Mesodermal cell (in vitro differentiated cells): ENCODE measurements at regions not wholly inside any gene's neighbourhood (a gene's known extent, or its start where the extent isn't known, plus 50 kb on each side); places are given as distances from the start of the nearest gene placed in this dataset.

Source experiments
- H3K27ac ChIP-seq: 2 replicates; pipeline ENCODE4 v1.7.0; 2013; ENCODE audit warnings: mild to moderate bottlenecking, low read depth, low read length, moderate library complexity; ENCODE audit not compliant: severe bottlenecking
- H3K36me3 ChIP-seq: 2 replicates; pipeline ENCODE4 v1.7.1; 2013; ENCODE audit warnings: mild to moderate bottlenecking, low read length, moderate library complexity; ENCODE audit not compliant: control insufficient read depth, insufficient read depth
- H3K4me1 ChIP-seq: one replicate; pipeline ENCODE4 v1.7.1; 2013; ENCODE audit warnings: mild to moderate bottlenecking, low read length; ENCODE audit not compliant: insufficient read depth, control insufficient read depth, poor library complexity, severe bottlenecking
- H3K4me3 ChIP-seq: 2 replicates; pipeline ENCODE4 v1.7.0; 2013; ENCODE audit warnings: low read length, control low read depth, mild to moderate bottlenecking; ENCODE audit not compliant: insufficient read depth, poor library complexity, severe bottlenecking; ENCODE audit errors: extremely low read depth
- H3K9me3 ChIP-seq: 2 replicates; pipeline ENCODE4 v1.7.1; 2013; ENCODE audit warnings: mild to moderate bottlenecking, low read length, moderate library complexity; ENCODE audit not compliant: control insufficient read depth
- whole genome bisulfite sequencing, 2 experiments: methylation state at CpG; one replicate each; pipeline ENCODE4 v1.1.5; 2013; ENCODE audit warnings: missing lambda C conversion rate in 2 of 2; ENCODE audit not compliant: insufficient coverage in 2 of 2; 5-methylcytosine and 5-hydroxymethylcytosine counted together

- Histone ChIP-seq H3K9me3 (no peaks in the 10 kb centered on the region), H3K4me3 (no peak overlapping the region), H3K36me3 (no peaks in the 10 kb centered on the region), H3K27ac (no peak overlapping the region), H3K4me1 (peaks cover 19% of the 10 kb centered on the region)
- 89 to 100% methylated on average over 1 to 2 of the region's 4 CpGs for WGBS, 2 experiments
These were observed 491.6 kb upstream of the NECTIN3 start for GRCh38 chr3:110579840-110580550.

- H3K4me1 ChIP-seq: peaks cover 15% of the 10 kb centered on the region
- no peak overlapping the region for H3K27ac ChIP-seq
- H3K36me3 ChIP-seq: no peaks in the 10 kb centered on the region
- no peak overlapping the region for H3K4me3 ChIP-seq
- no peaks in the 10 kb centered on the region for H3K9me3 ChIP-seq
- WGBS, 2 experiments: 0% methylated on average over 1 of the region's 3 CpGs; no CpG with 5 or more reads in 1 of the 2 experiments
These were observed 488.2 kb upstream of the NECTIN3 start for GRCh38 chr3:110583373-110583935.

- WGBS, 2 experiments: 95% methylated on average over 2 of the region's 3 CpGs; no CpG with 5 or more reads in 1 of the 2 experiments
- H3K27ac ChIP-seq: no peak overlapping the region
- no peaks in the 10 kb centered on the region for H3K4me1 ChIP-seq
- H3K4me3 ChIP-seq: no peak overlapping the region
- H3K36me3 ChIP-seq: no peaks in the 10 kb centered on the region
- no peaks in the 10 kb centered on the region for H3K9me3 ChIP-seq
These were observed 482.7 kb upstream of the NECTIN3 start for GRCh38 chr3:110588906-110589305.

GRCh38 chr3:110589341-110589740 is 482.3 kb upstream of the NECTIN3 start:
- no peak overlapping the region for H3K27ac ChIP-seq
- no peaks in the 10 kb centered on the region for H3K36me3 ChIP-seq
- H3K9me3 ChIP-seq: no peaks in the 10 kb centered on the region
- no peak overlapping the region for H3K4me3 ChIP-seq
- no peaks in the 10 kb centered on the region for H3K4me1 ChIP-seq

- H3K27ac ChIP-seq: no peak overlapping the region
- no peaks in the 10 kb centered on the region for H3K36me3 ChIP-seq
- no peaks in the 10 kb centered on the region for H3K4me1 ChIP-seq
- no peaks in the 10 kb centered on the region for H3K9me3 ChIP-seq
- no peak overlapping the region for H3K4me3 ChIP-seq
These were observed 477.9 kb upstream of the NECTIN3 start for GRCh38 chr3:110593749-110594148.

- Histone ChIP-seq H3K4me3 (no peak overlapping the region), H3K9me3 (no peaks in the 10 kb centered on the region), H3K36me3 (no peaks in the 10 kb centered on the region), H3K4me1 (no peaks in the 10 kb centered on the region), H3K27ac (no peak overlapping the region)
These were observed 472.6 kb upstream of the NECTIN3 start for GRCh38 chr3:110598847-110599490.

GRCh38 chr3:110608566-110608965 is 463.1 kb upstream of the NECTIN3 start:
- H3K4me1 ChIP-seq: no peaks in the 10 kb centered on the region
- H3K9me3 ChIP-seq: no peaks in the 10 kb centered on the region
- H3K4me3 ChIP-seq: no peak overlapping the region
- H3K36me3 ChIP-seq: no peaks in the 10 kb centered on the region
- H3K27ac ChIP-seq: no peak overlapping the region

GRCh38 chr3:110612045-110612444 is 459.6 kb upstream of the NECTIN3 start:
- H3K4me1 ChIP-seq: no peaks in the 10 kb centered on the region
- H3K4me3 ChIP-seq: no peak overlapping the region
- no peaks in the 10 kb centered on the region for H3K9me3 ChIP-seq
- H3K36me3 ChIP-seq: no peaks in the 10 kb centered on the region
- no peak overlapping the region for H3K27ac ChIP-seq
- WGBS, 2 experiments: 97 to 100% methylated on average over 2 to 3 of the region's 4 CpGs

GRCh38 chr3:110614186-110614585 is 457.4 kb upstream of the NECTIN3 start:
- Histone ChIP-seq H3K4me3 (no peak overlapping the region), H3K36me3 (no peaks in the 10 kb centered on the region)

GRCh38 chr3:110615454-110615853 is 456.2 kb upstream of the NECTIN3 start:
- WGBS, 2 experiments: 100% methylated on average over 1 of the region's 1 CpG; no CpG with 5 or more reads in 1 of the 2 experiments
- Histone ChIP-seq H3K4me3 (no peak overlapping the region), H3K4me1 (no peaks in the 10 kb centered on the region), H3K27ac (no peak overlapping the region), H3K9me3 (no peaks in the 10 kb centered on the region), H3K36me3 (no peaks in the 10 kb centered on the region)

More at GRCh38 chr3:110614186-110614585, 457.4 kb upstream of the NECTIN3 start:
- no peak overlapping the region for H3K27ac ChIP-seq
- WGBS, 2 experiments: no CpG with 5 or more reads among the region's 2 CpGs
- H3K4me1 ChIP-seq: no peaks in the 10 kb centered on the region
- H3K9me3 ChIP-seq: no peaks in the 10 kb centered on the region
